ENCODE measurements at regions not wholly inside any gene's neighbourhood (a gene's known extent, or its start where the extent isn't known, plus 50 kb on each side); places are given as distances from the start of the nearest gene placed in this dataset.

DNA sequence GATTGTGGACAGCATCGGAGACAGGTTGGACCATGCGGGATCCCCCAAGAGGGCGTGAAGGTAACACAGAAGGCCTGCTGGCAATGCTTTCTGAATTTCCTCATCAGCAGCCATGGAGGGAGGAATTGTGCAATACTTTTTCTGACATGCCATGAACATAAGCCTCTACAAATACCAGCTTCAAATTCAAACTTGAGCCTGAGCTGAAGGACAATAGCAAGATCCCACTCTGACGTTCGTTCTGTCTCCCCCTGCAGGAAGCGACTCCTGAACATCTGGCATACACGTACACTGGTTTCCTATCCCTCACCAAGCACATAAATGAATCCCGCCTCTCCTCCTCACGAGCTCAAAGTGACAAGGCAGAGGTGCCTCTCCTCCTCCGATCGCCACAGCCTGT, 312.2 kb downstream of the BRD1 start:
- TF ChIP-seq, protein P1, sequence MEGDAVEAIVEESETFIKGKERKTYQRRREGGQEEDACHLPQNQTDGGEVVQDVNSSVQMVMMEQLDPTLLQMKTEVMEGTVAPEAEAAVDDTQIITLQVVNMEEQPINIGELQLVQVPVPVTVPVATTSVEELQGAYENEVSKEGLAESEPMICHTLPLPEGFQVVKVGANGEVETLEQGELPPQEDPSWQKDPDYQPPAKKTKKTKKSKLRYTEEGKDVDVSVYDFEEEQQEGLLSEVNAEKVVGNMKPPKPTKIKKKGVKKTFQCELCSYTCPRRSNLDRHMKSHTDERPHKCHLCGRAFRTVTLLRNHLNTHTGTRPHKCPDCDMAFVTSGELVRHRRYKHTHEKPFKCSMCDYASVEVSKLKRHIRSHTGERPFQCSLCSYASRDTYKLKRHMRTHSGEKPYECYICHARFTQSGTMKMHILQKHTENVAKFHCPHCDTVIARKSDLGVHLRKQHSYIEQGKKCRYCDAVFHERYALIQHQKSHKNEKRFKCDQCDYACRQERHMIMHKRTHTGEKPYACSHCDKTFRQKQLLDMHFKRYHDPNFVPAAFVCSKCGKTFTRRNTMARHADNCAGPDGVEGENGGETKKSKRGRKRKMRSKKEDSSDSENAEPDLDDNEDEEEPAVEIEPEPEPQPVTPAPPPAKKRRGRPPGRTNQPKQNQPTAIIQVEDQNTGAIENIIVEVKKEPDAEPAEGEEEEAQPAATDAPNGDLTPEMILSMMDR (IDR thresholded peaks at IDR 0.05) = no peak
- TF ChIP-seq POLR2AphosphoS5 (IDR thresholded peaks at IDR 0.05) (no peak), EP300 (IDR thresholded peaks at IDR 0.05) (no peak)
